IPS-18c (cell line): ENCODE measurements at regions not wholly inside any gene's neighbourhood (a gene's known extent, or its start where the extent isn't known, plus 50 kb on each side); places are given as distances from the start of the nearest gene placed in this dataset.
"Not testable (repeated sequence)": the region's sequence is repeated elsewhere in the genome, so short reads cannot be mapped to it uniquely, and the experiment has no call there.

Experiments
- H3K4me3 ChIP-seq: 2 replicates; pipeline ENCODE4 v1.7.0; 2013; ENCODE audit warnings: low read depth, mild to moderate bottlenecking, low read length, moderate library complexity; ENCODE audit not compliant: insufficient read depth
- H3K9me3 ChIP-seq: one replicate; pipeline ENCODE4 v1.6.1; 2013; ENCODE audit warnings: mild to moderate bottlenecking, low read length, moderate library complexity; ENCODE audit not compliant: control insufficient read depth, insufficient read depth

- Histone ChIP-seq H3K4me3 (no peak overlapping the region), H3K9me3 (no peaks in the 10 kb centered on the region)
Observed at GRCh38 chr6:8855411-8855810, 420.1 kb upstream of the SLC35B3 start.

DNA sequence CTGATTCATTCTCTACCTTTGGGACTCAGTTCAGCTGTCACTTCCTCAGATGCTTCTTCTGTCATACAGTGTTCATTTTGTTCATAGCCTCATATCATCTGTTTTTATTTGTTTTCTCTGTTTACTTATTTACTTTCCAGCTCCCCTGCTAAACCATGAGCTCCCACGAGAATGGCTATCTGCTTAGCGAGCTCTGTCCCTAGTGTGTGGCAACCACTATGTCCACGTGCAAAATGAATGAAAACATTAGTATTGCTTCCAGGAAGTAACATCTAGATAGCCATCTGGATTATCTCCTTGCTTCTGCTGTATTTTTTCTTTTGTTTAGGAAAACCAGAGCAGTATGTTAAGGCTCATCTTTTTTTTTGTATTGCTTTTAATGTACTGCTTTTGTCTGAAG is 417.0 kb upstream of the SLC35B3 start:
- H3K4me3 ChIP-seq: no peak overlapping the region
- H3K9me3 ChIP-seq: no peaks in the 10 kb centered on the region

DNA sequence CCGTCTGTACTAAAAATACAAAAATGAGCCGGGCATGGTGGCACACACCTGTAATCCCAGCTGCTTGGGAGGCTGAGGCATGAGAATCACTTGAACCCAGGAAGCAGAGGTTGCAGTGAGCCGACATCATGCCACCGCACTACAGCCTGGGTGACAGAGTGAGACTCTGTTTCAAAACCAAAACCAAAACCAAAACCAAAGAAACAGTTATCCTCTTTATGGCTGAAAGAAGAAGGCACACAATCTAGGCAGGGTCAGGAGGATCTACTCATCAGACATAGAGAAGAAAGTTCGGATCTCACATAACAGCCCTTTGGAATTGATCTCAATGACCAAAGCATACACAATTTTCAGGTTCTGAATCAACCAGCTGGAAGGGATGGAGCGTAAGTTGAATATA is 411.3 kb upstream of the SLC35B3 start:
- not testable (repeated sequence) for H3K9me3 ChIP-seq, H3K4me3 ChIP-seq

DNA sequence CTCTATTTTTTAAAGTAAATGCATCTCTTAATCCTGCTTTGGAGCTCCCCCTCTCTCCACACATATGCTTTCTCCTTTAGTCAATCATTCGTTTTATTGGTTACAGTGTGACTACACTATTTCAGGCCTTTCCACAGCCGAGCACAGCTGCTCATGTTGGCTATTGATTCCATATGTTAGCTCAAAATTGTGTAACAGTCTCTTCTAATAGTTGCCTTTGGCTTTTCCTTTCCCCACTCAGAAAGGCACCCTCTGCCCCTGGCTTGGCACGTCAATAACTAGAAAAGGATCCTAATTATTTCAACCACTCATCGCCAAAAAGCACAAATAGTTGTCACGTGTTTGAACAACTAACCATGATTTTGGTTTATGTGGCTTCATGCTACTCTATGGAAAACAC is 410.3 kb upstream of the SLC35B3 start:
- Histone ChIP-seq H3K9me3 (no peaks in the 10 kb centered on the region), H3K4me3 (no peak overlapping the region)

DNA sequence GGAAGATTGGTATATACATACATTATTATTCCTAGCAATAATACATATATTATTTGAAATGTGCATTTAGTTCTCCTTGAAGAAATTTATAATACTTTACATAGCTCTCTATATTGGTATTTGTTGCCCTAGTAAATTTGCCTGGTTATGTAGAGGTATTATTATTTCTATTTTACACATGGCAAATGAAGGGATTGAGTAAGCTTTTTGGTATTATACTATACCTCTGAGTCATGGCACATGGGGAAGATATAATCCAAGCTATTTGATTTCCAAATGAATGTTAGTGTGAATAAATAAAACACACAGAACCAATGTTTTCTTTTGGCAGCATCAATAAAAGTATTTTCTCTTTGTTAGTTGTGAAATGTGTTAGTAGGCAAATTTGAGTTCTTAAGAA is 409.6 kb upstream of the SLC35B3 start:
- Histone ChIP-seq H3K9me3 (no peaks in the 10 kb centered on the region), H3K4me3 (no peak overlapping the region)

- H3K4me3 ChIP-seq: no peak overlapping the region
- no peaks in the 10 kb centered on the region for H3K9me3 ChIP-seq
Observed at GRCh38 chr6:8839626-8840025, 404.3 kb upstream of the SLC35B3 start.

DNA sequence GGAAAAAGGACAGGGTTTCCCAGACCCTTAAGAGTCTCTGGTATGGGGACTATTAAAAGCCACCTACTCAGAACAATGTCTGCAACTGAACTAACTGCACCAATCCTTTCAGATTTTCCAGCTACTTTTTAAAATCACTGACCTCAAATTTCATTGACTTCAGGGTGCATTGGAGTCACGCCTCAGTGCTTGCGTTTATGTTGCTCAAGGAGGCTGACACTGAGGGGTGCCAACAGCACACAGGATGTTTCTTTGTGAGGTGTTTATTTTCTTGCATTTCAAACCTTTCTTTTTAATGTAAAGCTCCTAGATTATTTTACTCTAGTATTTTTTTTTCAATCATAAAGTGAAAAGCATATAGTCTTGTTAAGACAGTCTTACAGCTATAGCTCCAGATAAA is 402.0 kb upstream of the SLC35B3 start:
- Histone ChIP-seq H3K9me3 (no peaks in the 10 kb centered on the region), H3K4me3 (no peak overlapping the region)

GRCh38 chr6:8832695-8833094 is 397.4 kb upstream of the SLC35B3 start:
- H3K4me3 ChIP-seq, H3K9me3 ChIP-seq: not testable (repeated sequence)

GRCh38 chr6:8831366-8832152 is 396.2 kb upstream of the SLC35B3 start:
- no peaks in the 10 kb centered on the region for H3K9me3 ChIP-seq

DNA sequence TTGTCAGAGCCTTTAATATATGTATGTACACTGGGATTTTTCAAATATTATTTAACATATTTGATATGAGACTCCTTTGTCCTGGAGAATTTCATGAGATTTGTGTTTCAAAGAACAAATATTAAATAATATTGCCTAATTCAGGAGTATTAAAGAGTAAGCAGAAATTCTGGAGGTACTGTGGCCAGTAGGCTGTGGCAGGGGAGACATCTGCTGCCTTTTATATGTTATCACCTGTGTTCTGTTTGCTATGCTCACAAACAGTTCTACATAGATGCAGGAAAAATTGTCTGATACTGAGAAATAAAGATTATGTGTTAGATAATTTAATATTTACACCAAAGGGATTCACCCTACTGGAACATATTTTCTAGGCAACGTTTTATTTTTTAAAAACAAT is 395.4 kb upstream of the SLC35B3 start:
- H3K4me3 ChIP-seq: no peak overlapping the region
- H3K9me3 ChIP-seq: no peaks in the 10 kb centered on the region

More at GRCh38 chr6:8831366-8832152, 396.2 kb upstream of the SLC35B3 start:
- no peak overlapping the region for H3K4me3 ChIP-seq

DNA sequence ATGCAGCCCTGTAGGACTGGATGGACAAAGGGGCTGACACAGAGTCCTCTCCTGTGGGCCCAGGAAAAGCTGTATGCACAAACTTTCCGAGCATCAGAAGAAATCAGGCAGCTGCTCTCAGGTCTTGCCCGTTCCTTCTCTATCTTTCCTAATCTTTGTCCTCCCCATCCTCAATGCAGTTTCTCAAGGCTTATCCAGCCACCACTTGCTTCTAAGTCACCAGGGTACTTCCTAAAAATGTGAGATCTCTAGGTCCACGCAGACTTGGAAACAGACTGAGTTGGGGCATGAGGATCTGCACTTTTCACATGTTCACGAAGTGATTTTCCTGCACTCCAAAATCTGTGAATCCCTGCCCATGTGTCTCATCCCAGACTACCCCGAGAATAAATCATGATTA is 394.5 kb upstream of the SLC35B3 start:
- no peak overlapping the region for H3K4me3 ChIP-seq

GRCh38 chr6:8829296-8829695 is 394.0 kb upstream of the SLC35B3 start:
- no peaks in the 10 kb centered on the region for H3K9me3 ChIP-seq
- no peak overlapping the region for H3K4me3 ChIP-seq

More for the DNA sequence above, 394.5 kb upstream of the SLC35B3 start:
- no peaks in the 10 kb centered on the region for H3K9me3 ChIP-seq

DNA sequence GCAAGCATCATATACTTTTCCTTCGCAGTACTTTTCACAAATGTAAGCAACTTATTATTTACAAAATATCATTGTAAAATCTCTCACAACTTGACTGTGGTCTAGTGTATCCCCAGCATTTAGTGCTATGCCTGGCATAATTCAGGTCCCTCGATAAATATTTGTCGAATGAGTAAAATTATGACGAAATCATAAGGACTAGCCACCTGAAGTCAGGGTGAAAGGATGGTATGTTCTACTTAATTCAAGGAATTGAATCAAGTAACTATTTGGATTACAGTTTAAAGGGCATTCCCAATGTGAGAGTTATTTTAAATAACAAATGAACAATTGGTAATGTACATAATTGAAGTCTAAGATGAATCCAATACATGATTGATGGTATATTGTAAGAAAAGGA is 393.0 kb upstream of the SLC35B3 start:
- H3K4me3 ChIP-seq: no peak overlapping the region
- no peaks in the 10 kb centered on the region for H3K9me3 ChIP-seq

- Histone ChIP-seq H3K9me3 (no peaks in the 10 kb centered on the region), H3K4me3 (no peak overlapping the region)
Observed at GRCh38 chr6:8825726-8826125, 390.4 kb upstream of the SLC35B3 start.

- H3K4me3 ChIP-seq: no peak overlapping the region
- H3K9me3 ChIP-seq: no peaks in the 10 kb centered on the region
Observed at GRCh38 chr6:8821981-8822381, 386.6 kb upstream of the SLC35B3 start.

DNA sequence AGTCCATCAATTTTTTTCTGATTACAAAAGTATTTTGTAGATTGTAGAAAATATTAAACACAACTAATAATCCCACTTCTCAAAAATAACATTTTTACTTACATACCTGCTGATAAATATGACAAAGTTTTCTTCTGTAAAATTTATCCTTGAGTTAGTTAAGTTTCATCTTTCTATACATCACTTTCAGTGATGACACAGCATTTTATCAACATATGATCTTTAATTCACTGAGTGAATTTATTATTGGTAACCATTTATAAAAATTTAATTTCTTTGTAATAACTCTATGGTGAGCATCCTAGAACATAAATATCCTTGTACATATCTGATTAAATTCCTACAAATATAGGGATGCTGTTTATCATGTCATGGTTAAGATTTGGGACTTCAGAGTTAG is 385.0 kb upstream of the SLC35B3 start:
- Histone ChIP-seq H3K4me3 (no peak overlapping the region), H3K9me3 (no peaks in the 10 kb centered on the region)

DNA sequence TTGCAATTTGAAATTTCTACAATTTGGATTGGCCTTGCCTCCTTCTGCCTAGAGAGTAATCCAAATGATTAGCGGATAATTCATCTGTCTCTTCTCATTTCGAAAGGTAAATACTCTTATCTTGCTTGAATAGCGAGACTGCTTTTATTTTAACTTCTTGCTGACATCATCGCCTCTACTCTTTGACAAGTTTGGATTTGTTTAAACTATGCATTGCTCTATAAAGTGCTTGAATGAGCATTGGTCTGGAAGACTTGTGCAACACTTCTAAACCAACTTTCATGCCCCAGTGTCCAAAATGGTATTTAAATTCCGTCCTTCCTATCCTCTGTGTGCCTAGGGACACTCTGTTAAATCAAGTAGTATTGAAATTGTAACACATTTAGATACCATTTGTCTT is 384.1 kb upstream of the SLC35B3 start:
- no peak overlapping the region for H3K4me3 ChIP-seq
- H3K9me3 ChIP-seq: no peaks in the 10 kb centered on the region

- H3K4me3 ChIP-seq: no peak overlapping the region
Observed at GRCh38 chr6:8814440-8815000, 379.2 kb upstream of the SLC35B3 start.

GRCh38 chr6:8810325-8810724 is 375.0 kb upstream of the SLC35B3 start:
- H3K9me3 ChIP-seq: no peaks in the 10 kb centered on the region
- no peak overlapping the region for H3K4me3 ChIP-seq

More at GRCh38 chr6:8814440-8815000, 379.2 kb upstream of the SLC35B3 start:
- no peaks in the 10 kb centered on the region for H3K9me3 ChIP-seq
